HG03457 (cell line): ENCODE measurements at regions not wholly inside any gene's neighbourhood (a gene's known extent, or its start where the extent isn't known, plus 50 kb on each side); places are given as distances from the start of the nearest gene placed in this dataset.
A peak's percentile ranks its signal among the peaks of the same experiment; 100 is the strongest.

ENCODE experiments used
- ATAC-seq: cut with Tn5 transposase; IDR thresholded peaks from one replicate; pipeline ENCODE4 v1.9.1; 2021; ENCODE audit warnings: moderate number of reproducible peaks; ENCODE audit not compliant: unreplicated experiment

GRCh38 chr10:88104223-88104622, 240.8 kb downstream of the PTEN start:
- no peak for ATAC-seq

GRCh38 chr10:88106366-88106765, 242.9 kb downstream of the PTEN start:
- no peak for ATAC-seq

- ATAC-seq: no peak
Observed at GRCh38 chr10:88107296-88108097, 244.1 kb downstream of the PTEN start.

- peak; percentile 33 for ATAC-seq
Observed at GRCh38 chr10:88108115-88108610, 244.7 kb downstream of the PTEN start.

GRCh38 chr10:88110355-88110754, 246.9 kb downstream of the PTEN start:
- no peak for ATAC-seq

- ATAC-seq: no peak
Observed at GRCh38 chr10:88110822-88111221, 247.4 kb downstream of the PTEN start.

GRCh38 chr10:88111294-88111693, 247.9 kb downstream of the PTEN start:
- no peak for ATAC-seq

DNA sequence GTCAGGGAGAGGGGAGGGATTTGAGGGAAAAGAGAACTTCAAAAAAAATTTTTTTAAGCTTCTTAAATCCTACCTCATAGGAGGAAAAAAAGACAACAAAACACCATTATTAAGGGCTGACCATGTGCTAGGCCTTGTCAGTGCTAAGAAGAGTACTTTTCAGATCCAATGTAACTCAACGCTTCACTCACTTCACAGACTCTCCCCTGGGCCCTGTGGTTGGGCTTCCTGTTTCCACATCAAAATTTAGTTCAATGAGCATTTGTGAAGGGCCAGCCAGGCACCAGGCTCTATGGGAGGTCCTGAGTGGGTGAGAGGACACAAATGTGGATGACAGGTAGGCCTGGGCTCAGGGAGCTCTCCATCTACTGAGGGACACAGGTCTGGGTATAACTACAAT, 249.8 kb downstream of the PTEN start:
- no peak for ATAC-seq

GRCh38 chr10:88113657-88114272, 250.3 kb downstream of the PTEN start:
- no peak for ATAC-seq

DNA sequence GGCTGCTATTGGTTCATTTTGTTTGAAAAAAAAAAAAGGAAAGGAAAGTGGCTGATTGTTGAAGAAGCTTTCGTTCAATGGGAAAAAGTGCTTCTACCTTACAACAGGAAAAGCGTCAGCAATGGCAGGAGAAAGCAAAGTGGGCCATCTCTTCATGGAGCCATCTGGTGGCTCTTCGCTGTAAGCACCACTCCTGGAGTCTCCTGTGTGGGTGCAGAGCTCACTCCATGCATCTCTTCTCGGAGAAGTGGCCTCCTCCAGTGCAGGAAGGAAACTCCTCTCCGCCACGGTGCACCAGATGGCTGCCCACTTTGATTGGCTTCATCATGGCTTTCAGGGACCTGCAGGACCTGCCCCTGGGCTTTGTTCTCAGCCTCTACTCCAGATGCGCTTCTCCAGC, 250.9 kb downstream of the PTEN start:
- ATAC-seq: no peak

- no peak for ATAC-seq
Observed at GRCh38 chr10:88115407-88115806, 252.0 kb downstream of the PTEN start.

GRCh38 chr10:88115968-88116367, 252.5 kb downstream of the PTEN start:
- no peak for ATAC-seq

GRCh38 chr10:88116481-88116880, 253.1 kb downstream of the PTEN start:
- ATAC-seq: no peak

- no peak for ATAC-seq
Observed at GRCh38 chr10:88116971-88117626, 253.7 kb downstream of the PTEN start.

GRCh38 chr10:88117869-88118632, 254.6 kb downstream of the PTEN start:
- ATAC-seq: no peak

GRCh38 chr10:88118729-88119128, 255.3 kb downstream of the PTEN start:
- ATAC-seq: no peak

- no peak for ATAC-seq
Observed at GRCh38 chr10:88119160-88119559, 255.7 kb downstream of the PTEN start.

GRCh38 chr10:88120075-88120474, 256.6 kb downstream of the PTEN start:
- no peak for ATAC-seq

DNA sequence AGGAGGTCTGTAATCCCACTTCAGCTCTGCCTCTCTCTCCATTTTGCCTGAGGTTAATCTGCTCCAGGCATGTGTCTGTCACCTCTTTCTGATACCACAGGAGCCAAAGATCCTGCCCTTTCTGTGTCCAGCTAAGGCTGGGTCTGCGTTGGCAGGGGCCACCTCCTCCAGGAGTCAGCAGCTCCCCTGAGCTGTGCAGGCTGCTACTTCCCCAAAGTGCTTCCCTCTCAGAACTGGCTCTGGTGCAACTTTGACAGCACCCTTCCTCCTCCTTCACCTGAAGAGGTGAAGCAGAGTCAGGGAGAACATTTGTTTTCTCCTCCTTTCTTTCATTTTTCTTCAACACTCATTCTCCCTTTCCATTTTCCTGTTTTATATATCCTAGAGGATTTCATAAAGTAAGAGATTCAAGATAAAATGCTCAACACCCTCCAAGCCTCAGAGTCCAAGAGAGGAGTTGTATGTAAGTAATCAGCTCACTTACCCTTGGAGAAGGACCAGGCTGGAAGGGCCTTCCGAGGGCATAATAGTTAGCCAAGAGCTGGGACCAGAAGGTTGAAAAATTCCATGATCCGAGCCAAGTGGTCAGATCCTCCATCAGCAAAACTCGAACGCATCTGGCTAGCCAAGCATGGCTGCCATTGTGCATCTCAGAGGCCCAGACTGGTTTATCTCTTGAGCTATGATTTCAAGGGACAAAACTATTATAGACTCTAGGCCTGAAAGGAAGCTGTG, 257.3 kb downstream of the PTEN start:
- ATAC-seq: no peak

GRCh38 chr10:88121361-88121760, 257.9 kb downstream of the PTEN start:
- no peak for ATAC-seq
